HAP-1 (cell line): ENCODE measurements at regions not wholly inside any gene's neighbourhood (a gene's known extent, or its start where the extent isn't known, plus 50 kb on each side); places are given as distances from the start of the nearest gene placed in this dataset.

Experiments
- DNase-seq, 2 experiments: peaks; one replicate each; pipeline ENCODE4 v3.0.0-alpha.2; 2016 to 2020; ENCODE audit warnings: low spot score in 2 of 2
- H3K27me3 ChIP-seq: fragments of 250-450 bp; sonication (Bioruptor Pico); 2 replicates; pipeline ENCODE4 v1.5.1; 2020; ENCODE audit warnings: low read depth, mild to moderate bottlenecking, moderate library complexity
- H3K36me3 ChIP-seq: fragments of 250-450 bp; sonication (Bioruptor Pico); replicated peaks from 2 replicates; pipeline ENCODE4 v1.5.1; 2020; ENCODE audit warnings: mild to moderate bottlenecking
- H3K4me1 ChIP-seq: fragments of 250-450 bp; sonication (Bioruptor Pico); 2 replicates; pipeline ENCODE4 v1.5.1; 2020; ENCODE audit warnings: mild to moderate bottlenecking
- H3K4me3 ChIP-seq: fragments of 250-450 bp; sonication (Bioruptor Pico); 2 replicates; pipeline ENCODE4 v1.5.1; 2020; ENCODE audit warnings: mild to moderate bottlenecking, moderate library complexity
- H3K9me3 ChIP-seq: fragments of 250-450 bp; sonication (Bioruptor Pico); 2 replicates; pipeline ENCODE4 v1.5.1; 2020; ENCODE audit warnings: mild to moderate bottlenecking, moderate library complexity
- in situ Hi-C: fragments of 300-500 bp; cut with MboI; formaldehyde crosslinking; loops from 3 replicates; pipeline ENCODE4 v1.14.3; 2020; ENCODE audit warnings: low sequenced_read_pairs, inconsistent platforms, mixed read lengths

- Histone ChIP-seq H3K9me3 (no peaks in the 10 kb centered on the region), H3K27me3 (no peaks in the 10 kb centered on the region), H3K36me3 (no peaks in the 10 kb centered on the region), H3K4me1 (peaks cover 15% of the 10 kb centered on the region), H3K4me3 (no peak overlapping the region)
- in situ Hi-C loops = no loop called here
- DNase-seq = no peak
Observed at GRCh38 chr9:107696302-107696701, 206.7 kb upstream of the KLF4 start.

DNA sequence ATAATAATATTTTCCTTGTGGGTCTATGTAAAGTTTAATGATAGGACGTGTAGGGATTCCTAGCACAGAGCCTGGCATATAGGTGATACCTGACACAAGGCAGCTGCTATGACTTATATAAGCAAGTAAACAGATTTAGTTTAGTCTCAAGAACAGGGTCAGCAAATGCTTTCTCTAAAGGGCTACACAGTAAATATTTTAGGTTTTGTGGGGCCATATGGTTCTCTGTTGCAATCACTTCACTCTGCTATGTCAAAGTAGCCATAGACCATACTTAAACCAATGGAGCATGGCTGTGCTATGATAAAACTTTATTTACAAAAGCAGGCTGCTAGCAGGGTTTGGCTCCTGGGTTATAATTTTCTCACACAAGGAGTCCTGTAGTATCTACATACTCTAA is 204.8 kb upstream of the KLF4 start:
- Histone ChIP-seq H3K36me3 (no peaks in the 10 kb centered on the region), H3K9me3 (no peaks in the 10 kb centered on the region), H3K4me3 (no peak overlapping the region), H3K27me3 (no peaks in the 10 kb centered on the region), H3K4me1 (peaks cover 9% of the 10 kb centered on the region)
- no peak for DNase-seq
- in situ Hi-C loops = no loop called here

DNA sequence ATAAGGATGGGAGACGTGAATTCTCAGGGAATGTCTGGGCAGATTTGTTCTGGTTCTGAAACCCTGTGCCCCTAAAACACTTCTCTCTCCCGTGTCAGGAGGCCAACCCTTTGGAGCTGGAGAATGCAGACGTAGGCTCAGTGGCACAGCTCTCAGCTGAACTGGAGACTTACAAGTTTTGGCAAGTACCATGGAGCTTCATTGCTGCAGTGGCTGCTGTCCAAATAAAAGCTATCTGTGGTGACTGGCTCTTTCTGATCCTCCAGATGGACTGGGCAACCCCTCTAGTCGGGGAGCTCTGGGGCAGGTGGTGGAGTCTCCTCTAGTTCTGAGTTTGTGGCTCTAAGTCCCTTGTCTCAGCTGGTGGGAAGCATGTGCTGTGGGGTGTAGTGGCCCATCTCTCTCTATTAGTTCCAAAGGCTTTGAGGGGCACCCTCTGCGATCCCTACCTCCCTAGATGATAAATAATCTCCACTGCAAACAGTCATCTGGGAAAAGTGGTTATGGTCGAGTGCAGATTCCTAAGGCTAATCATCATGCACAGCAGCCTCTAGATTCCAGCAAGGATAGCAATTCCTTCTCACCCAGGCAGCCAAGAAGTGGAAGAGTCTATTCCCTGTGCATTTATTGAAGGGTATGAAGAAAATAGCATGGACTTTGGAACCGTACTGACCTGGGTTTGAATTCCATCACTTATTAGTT is 204.2 kb upstream of the KLF4 start:
- Histone ChIP-seq H3K27me3 (no peaks in the 10 kb centered on the region), H3K36me3 (no peaks in the 10 kb centered on the region), H3K9me3 (no peaks in the 10 kb centered on the region), H3K4me3 (no peak overlapping the region), H3K4me1 (peaks cover 2% of the 10 kb centered on the region)
- in situ Hi-C loops = no loop called here
- DNase-seq = no peak

- Histone ChIP-seq H3K27me3 (no peaks in the 10 kb centered on the region), H3K9me3 (no peaks in the 10 kb centered on the region), H3K4me1 (no peaks in the 10 kb centered on the region), H3K4me3 (no peak overlapping the region), H3K36me3 (no peaks in the 10 kb centered on the region)
- in situ Hi-C loops = no loop called here
- no peak for DNase-seq
Observed at GRCh38 chr9:107691664-107692063, 202.1 kb upstream of the KLF4 start.

DNA sequence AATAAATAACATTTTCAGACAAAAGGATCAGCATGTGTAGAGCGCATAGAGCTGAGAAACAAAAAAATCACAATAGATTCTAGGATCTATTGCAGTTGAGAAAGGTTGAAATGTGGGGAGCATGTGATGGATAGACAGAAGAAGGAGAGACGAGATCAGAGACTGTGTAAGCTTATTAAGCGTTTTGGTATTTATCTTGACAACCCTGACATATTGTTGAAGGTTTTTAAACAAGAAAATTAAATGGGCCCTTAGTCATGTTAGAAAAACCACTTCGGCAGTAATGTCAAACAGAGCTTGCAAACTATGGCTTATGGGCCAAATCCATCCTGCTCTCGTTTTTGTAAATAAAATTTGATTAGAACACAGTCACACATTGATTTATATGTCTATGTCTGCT is 200.5 kb upstream of the KLF4 start:
- no peaks in the 10 kb centered on the region for H3K36me3 ChIP-seq
- DNase-seq = no peak
- no peaks in the 10 kb centered on the region for H3K27me3 ChIP-seq
- H3K4me1 ChIP-seq = no peaks in the 10 kb centered on the region
- no peaks in the 10 kb centered on the region for H3K9me3 ChIP-seq
- in situ Hi-C loops = no loop called here
- no peak overlapping the region for H3K4me3 ChIP-seq

DNA sequence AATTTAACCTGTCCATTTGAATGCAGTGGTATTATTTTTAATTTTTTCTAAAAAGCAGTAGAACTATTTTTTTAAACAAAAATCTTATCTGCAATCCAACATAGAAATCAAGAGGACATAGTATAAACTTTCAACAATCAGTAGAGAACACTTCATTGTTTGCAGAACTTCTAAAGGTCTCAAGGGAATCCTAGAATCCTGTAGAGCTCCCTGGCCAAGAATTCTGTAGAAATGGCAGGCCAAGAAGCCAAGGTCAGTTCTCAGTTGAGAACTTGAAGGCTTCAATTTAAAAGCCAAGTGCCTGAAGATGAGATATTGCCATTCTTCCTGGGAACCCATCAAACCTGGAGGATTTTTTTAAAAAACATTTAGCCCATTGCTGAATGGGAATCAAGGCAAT is 199.2 kb upstream of the KLF4 start:
- DNase-seq = no peak
- no peaks in the 10 kb centered on the region for H3K36me3 ChIP-seq
- in situ Hi-C loops = no loop called here
- no peaks in the 10 kb centered on the region for H3K9me3 ChIP-seq
- H3K27me3 ChIP-seq = no peaks in the 10 kb centered on the region
- no peaks in the 10 kb centered on the region for H3K4me1 ChIP-seq
- H3K4me3 ChIP-seq = no peak overlapping the region

GRCh38 chr9:107685901-107686300 is 196.3 kb upstream of the KLF4 start:
- Histone ChIP-seq H3K27me3 (no peaks in the 10 kb centered on the region), H3K4me1 (peaks cover under 1% of the 10 kb centered on the region; the same call in 1 of the 2 replicates), H3K9me3 (no peaks in the 10 kb centered on the region), H3K36me3 (no peaks in the 10 kb centered on the region), H3K4me3 (no peak overlapping the region)
- in situ Hi-C loops = no loop called here
- no peak for DNase-seq

- in situ Hi-C loops = no loop called here
- no peak for DNase-seq
- Histone ChIP-seq H3K4me1 (peaks cover 3% of the 10 kb centered on the region; the same call in 1 of the 2 replicates), H3K9me3 (no peaks in the 10 kb centered on the region), H3K4me3 (no peak overlapping the region), H3K36me3 (no peaks in the 10 kb centered on the region), H3K27me3 (no peaks in the 10 kb centered on the region)
Observed at GRCh38 chr9:107685376-107685775, 195.8 kb upstream of the KLF4 start.

- Histone ChIP-seq H3K4me1 (peaks cover 3% of the 10 kb centered on the region; the same call in 1 of the 2 replicates), H3K4me3 (no peak overlapping the region), H3K36me3 (no peaks in the 10 kb centered on the region), H3K9me3 (no peaks in the 10 kb centered on the region), H3K27me3 (no peaks in the 10 kb centered on the region)
- DNase-seq = no peak
- in situ Hi-C loops = no loop called here
Observed at GRCh38 chr9:107684224-107684623, 194.7 kb upstream of the KLF4 start.

DNA sequence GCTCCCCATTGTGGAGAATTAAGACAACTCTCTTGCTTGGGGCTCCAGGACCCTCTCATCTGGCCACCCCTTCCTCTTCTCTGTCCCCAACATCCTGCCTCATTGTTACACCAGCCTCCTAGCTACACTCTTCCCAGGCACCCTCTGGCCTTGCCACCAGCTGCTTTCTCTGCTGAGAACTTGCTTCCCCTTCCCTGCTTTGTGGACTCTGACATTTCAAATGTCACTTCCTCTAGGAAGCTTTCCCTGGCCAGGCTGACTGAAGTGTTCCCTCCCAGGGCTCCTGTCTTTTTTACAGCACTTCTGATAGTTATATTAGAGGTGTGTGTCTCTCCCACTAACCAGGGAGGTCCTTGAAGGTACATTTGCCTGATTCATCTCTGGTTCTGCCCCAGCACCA is 194.0 kb upstream of the KLF4 start:
- Histone ChIP-seq H3K36me3 (no peaks in the 10 kb centered on the region), H3K4me3 (no peak overlapping the region), H3K9me3 (no peaks in the 10 kb centered on the region), H3K4me1 (peaks cover 3% of the 10 kb centered on the region; the same call in 1 of the 2 replicates), H3K27me3 (no peaks in the 10 kb centered on the region)
- in situ Hi-C loops = no loop called here
- DNase-seq = no peak

DNA sequence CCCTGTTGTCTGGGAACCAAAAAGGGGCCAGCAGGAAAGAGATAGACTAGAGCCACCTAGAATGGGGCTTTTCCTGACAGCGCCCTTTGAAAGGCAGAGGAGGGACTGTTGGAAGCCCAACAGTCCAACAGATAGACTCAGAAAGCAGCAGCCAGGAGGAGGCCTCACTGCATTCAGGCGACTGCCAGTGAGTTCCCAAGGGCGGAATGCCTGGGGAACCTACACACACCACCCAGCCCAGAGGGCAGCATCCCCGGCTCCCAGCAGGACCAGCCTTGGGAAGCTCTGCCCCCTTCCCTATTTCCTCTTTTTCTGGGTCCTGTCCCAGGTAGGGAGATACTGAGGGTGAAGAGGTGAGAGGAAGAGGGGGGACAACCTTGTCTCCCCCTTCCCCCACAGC is 192.4 kb upstream of the KLF4 start:
- peaks cover 3% of the 10 kb centered on the region; the same call in 1 of the 2 replicates for H3K4me1 ChIP-seq

DNA sequence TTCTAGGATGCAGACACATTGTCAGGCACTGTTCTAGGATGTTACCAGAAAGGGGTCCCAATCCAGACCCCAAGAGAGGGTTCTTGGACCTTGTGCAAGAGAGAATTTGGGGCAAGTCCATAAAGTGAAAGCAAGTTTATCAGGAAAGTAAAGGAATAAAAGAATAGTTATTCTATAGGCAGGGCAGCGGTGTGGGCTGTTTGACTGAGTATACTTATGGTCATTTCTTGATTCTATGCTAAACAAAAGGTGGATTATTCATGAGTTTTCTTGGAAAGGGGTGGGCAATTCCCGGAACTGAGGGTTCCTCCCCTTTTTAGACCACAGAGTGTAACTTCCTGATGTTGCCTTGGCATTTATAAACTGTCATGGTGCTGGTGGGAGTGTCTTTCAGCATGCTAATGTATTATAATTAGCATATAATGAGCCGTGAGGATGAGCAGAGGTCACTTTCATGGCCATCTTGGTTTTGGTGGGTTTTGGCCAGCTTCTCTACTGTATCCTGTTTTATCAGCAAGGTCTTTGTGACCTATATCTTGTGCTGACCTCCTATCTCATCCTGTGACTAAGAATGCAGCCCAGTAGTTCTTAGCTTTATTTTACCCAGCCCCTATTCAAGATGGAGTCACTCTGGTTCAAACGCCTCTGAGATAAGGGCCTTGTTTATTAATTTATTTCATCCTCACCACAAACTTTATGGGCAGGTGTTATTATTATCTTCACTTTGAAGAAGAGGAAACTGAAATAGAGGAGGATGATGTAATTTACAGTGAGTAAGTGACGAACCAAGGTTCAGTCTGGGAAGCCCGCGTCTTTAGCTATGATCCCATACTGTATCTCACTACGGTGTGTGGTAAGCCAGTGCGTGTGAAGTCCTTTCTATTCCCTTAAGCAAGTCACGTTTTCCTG is 186.0 kb upstream of the KLF4 start:
- H3K27me3 ChIP-seq = no peaks in the 10 kb centered on the region
- peaks cover 14% of the 10 kb centered on the region for H3K4me1 ChIP-seq
- no peak for DNase-seq
- H3K9me3 ChIP-seq = no peaks in the 10 kb centered on the region
- no peak overlapping the region for H3K4me3 ChIP-seq
- in situ Hi-C loops = no loop called here
- H3K36me3 ChIP-seq = no peaks in the 10 kb centered on the region

More for the DNA sequence above, 192.4 kb upstream of the KLF4 start:
- Histone ChIP-seq H3K27me3 (no peaks in the 10 kb centered on the region), H3K36me3 (no peaks in the 10 kb centered on the region), H3K4me3 (no peak overlapping the region), H3K9me3 (no peaks in the 10 kb centered on the region)
- in situ Hi-C loops = no loop called here
- DNase-seq = no peak

DNA sequence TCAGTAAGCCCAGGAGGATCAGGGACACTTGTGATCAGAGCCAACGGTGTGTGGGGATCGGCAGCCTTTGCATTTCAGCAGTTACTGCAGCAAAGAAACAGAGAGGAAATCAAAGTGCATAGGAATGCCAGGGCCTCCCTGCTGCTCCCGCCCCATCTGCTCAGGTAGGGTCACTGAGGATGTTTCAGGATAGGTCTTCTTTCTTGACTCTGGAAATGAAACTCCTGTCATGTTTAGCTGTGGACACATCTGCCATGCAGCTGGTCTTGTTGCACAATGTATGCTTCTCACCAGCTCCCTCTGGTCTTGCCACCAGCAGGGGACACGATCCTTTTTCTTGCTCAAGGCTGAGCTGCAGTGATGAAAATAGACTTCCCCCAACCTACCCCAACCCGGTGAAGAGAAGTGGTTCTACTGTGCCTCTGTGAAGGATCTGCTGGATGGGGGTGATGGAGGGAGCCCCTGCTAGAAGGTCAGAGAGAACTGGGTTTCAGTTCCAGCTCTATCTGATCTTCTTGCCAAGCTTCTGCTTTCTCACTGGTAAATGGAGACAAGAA is 185.2 kb upstream of the KLF4 start:
- H3K4me1 ChIP-seq = peaks cover 14% of the 10 kb centered on the region

More for the DNA sequence above, 185.2 kb upstream of the KLF4 start:
- no peaks in the 10 kb centered on the region for H3K9me3 ChIP-seq
- no peaks in the 10 kb centered on the region for H3K36me3 ChIP-seq
- H3K4me3 ChIP-seq = no peak overlapping the region
- peak in 1 of 2 experiments; percentile 20 for DNase-seq
- in situ Hi-C loops = no loop called here
- no peaks in the 10 kb centered on the region for H3K27me3 ChIP-seq
